ENCODE measurements at regions not wholly inside any gene's neighbourhood (a gene's known extent, or its start where the extent isn't known, plus 50 kb on each side); places are given as distances from the start of the nearest gene placed in this dataset.

- Histone ChIP-seq H3K27ac (ENCODE audit: low read depth, low read length) (no peak overlapping the region), H3K27me3 (ENCODE audit: control insufficient read depth, insufficient read depth, low read length, poor library complexity, severe bottlenecking) (no peaks in the 10 kb centered on the region), H3K4me3 (ENCODE audit: low read length) (no peak overlapping the region), H3K9me3 (ENCODE audit: control insufficient read depth, low read length) (no peaks in the 10 kb centered on the region), H3K36me3 (ENCODE audit: control insufficient read depth, insufficient read depth, low read length) (no peaks in the 10 kb centered on the region), H3K4me1 (ENCODE audit: control insufficient read depth, insufficient read depth, low read length) (no peaks in the 10 kb centered on the region), H3K9ac (ENCODE audit: extremely low read depth, low read length, poor library complexity, severe bottlenecking) (no peak overlapping the region)
- DNase-seq, result no peak
- Mint-ChIP-seq H3K27ac (no peak overlapping the region), H3K9me3 (peaks cover 3% of the 10 kb centered on the region), H3K4me3 (no peak overlapping the region), H3K27me3 (ENCODE audit: insufficient read depth) (no peaks in the 10 kb centered on the region), H3K4me1 (peaks cover 4% of the 10 kb centered on the region), H3K36me3 (ENCODE audit: low read depth) (no peaks in the 10 kb centered on the region)
- WGBS, 2 experiments (ENCODE audit: insufficient coverage in 1 of 2, insufficient read length in 1 of 2), result 79 to 94% methylated on average over 2 of the region's 2 CpGs
- no peak for TF ChIP-seq CTCF (conservative IDR thresholded peaks at IDR 0.05)
Observed at GRCh38 chr4:188683571-188683970, 544.3 kb downstream of the TRIML1 start.

- no peak for TF ChIP-seq CTCF (conservative IDR thresholded peaks at IDR 0.05)
- Histone ChIP-seq H3K4me3 (ENCODE audit: low read length) (no peak overlapping the region), H3K9me3 (ENCODE audit: control insufficient read depth, low read length) (no peaks in the 10 kb centered on the region), H3K27me3 (ENCODE audit: control insufficient read depth, insufficient read depth, low read length, poor library complexity, severe bottlenecking) (no peaks in the 10 kb centered on the region), H3K4me1 (ENCODE audit: control insufficient read depth, insufficient read depth, low read length) (no peaks in the 10 kb centered on the region), H3K9ac (ENCODE audit: extremely low read depth, low read length, poor library complexity, severe bottlenecking) (no peak overlapping the region), H3K36me3 (ENCODE audit: control insufficient read depth, insufficient read depth, low read length) (no peaks in the 10 kb centered on the region), H3K27ac (ENCODE audit: low read depth, low read length) (no peak overlapping the region)
- DNase-seq, result no peak
- no peaks in the 10 kb centered on the region for H3K27me3 Mint-ChIP-seq (ENCODE audit: insufficient read depth)
- H3K4me3 Mint-ChIP-seq, result no peak overlapping the region
- H3K36me3 Mint-ChIP-seq (ENCODE audit: low read depth), result no peaks in the 10 kb centered on the region
- no peak overlapping the region for H3K27ac Mint-ChIP-seq
- H3K4me1 Mint-ChIP-seq, result peaks cover 4% of the 10 kb centered on the region
- WGBS, 2 experiments (ENCODE audit: insufficient coverage in 1 of 2, insufficient read length in 1 of 2), result no CpG with 5 or more reads among the region's 2 CpGs
- no peaks in the 10 kb centered on the region for H3K9me3 Mint-ChIP-seq
Observed at GRCh38 chr4:188688956-188689355, 549.7 kb downstream of the TRIML1 start.

- Mint-ChIP-seq H3K36me3 (ENCODE audit: low read depth) (no peaks in the 10 kb centered on the region), H3K9me3 (no peaks in the 10 kb centered on the region), H3K4me1 (peaks cover 4% of the 10 kb centered on the region), H3K4me3 (no peak overlapping the region), H3K27ac (no peak overlapping the region), H3K27me3 (ENCODE audit: insufficient read depth) (no peaks in the 10 kb centered on the region)
- Histone ChIP-seq H3K27me3 (ENCODE audit: control insufficient read depth, insufficient read depth, low read length, poor library complexity, severe bottlenecking) (no peaks in the 10 kb centered on the region), H3K4me3 (ENCODE audit: low read length) (no peak overlapping the region), H3K27ac (ENCODE audit: low read depth, low read length) (no peak overlapping the region), H3K9ac (ENCODE audit: extremely low read depth, low read length, poor library complexity, severe bottlenecking) (no peak overlapping the region), H3K4me1 (ENCODE audit: control insufficient read depth, insufficient read depth, low read length) (no peaks in the 10 kb centered on the region), H3K36me3 (ENCODE audit: control insufficient read depth, insufficient read depth, low read length) (no peaks in the 10 kb centered on the region), H3K9me3 (ENCODE audit: control insufficient read depth, low read length) (no peaks in the 10 kb centered on the region)
- no peak for TF ChIP-seq CTCF (conservative IDR thresholded peaks at IDR 0.05)
- WGBS, 2 experiments (ENCODE audit: insufficient coverage in 1 of 2, insufficient read length in 1 of 2), result 81 to 91% methylated on average over 3 of the region's 4 CpGs
- no peak for DNase-seq
Observed at GRCh38 chr4:188691811-188692210, 552.6 kb downstream of the TRIML1 start.

Data from endodermal cell (in vitro differentiated cells).